ENCODE measurements at regions not wholly inside any gene's neighbourhood (a gene's known extent, or its start where the extent isn't known, plus 50 kb on each side); places are given as distances from the start of the nearest gene placed in this dataset.

- H3K4me3 ChIP-seq (ENCODE audit: low read depth in 1 of 3, low read length in 3 of 3): no peak overlapping the region
- H3K36me3 ChIP-seq (ENCODE audit: control insufficient read depth in 4 of 4, insufficient read depth in 3 of 4, low read depth in 1 of 4, low read length in 3 of 4): no peaks in the 10 kb centered on the region
- no peak for DNase-seq (ENCODE audit: low spot score)
- H3K27me3 ChIP-seq (ENCODE audit: control insufficient read depth in 4 of 4, insufficient read depth in 4 of 4, low read length in 3 of 4): no peaks in the 10 kb centered on the region
- H3K9ac ChIP-seq (ENCODE audit: low read depth in 1 of 2, low read length in 2 of 2): no peak overlapping the region
- no peak for TF ChIP-seq JUND (IDR thresholded peaks at IDR 0.05)
- no peak for TF ChIP-seq GABPA (IDR thresholded peaks at IDR 0.05 in 1 of 2, conservative IDR thresholded peaks at IDR 0.05 in 1 of 2)
- no peak for TF ChIP-seq CTCF (IDR thresholded peaks at IDR 0.05; ENCODE audit: low read depth, low read length, missing input control)
- no peak for TF ChIP-seq SP1 (IDR thresholded peaks at IDR 0.05)
- TF ChIP-seq RXRA (IDR thresholded peaks at IDR 0.05): no peak
- TF ChIP-seq RAD21 (IDR thresholded peaks at IDR 0.05): no peak
- TF ChIP-seq REST (IDR thresholded peaks at IDR 0.05): no peak
- no peak for TF ChIP-seq HNF4A (conservative IDR thresholded peaks at IDR 0.05)
- TF ChIP-seq HNF4G (IDR thresholded peaks at IDR 0.05): no peak
- no peak for TF ChIP-seq ATF3 (IDR thresholded peaks at IDR 0.05)
- TF ChIP-seq MAX (IDR thresholded peaks at IDR 0.05): no peak
- no peak for TF ChIP-seq TAF1 (conservative IDR thresholded peaks at IDR 0.05)
- H3K4me1 ChIP-seq (ENCODE audit: control insufficient read depth in 4 of 4, insufficient read depth in 4 of 4, low read length in 3 of 4): no peaks in the 10 kb centered on the region
- WGBS: 65% methylated on average over 3 of the region's 3 CpGs
- no peak overlapping the region for H3K27ac ChIP-seq (ENCODE audit: low read depth in 1 of 2, low read length in 2 of 2)
- no peaks in the 10 kb centered on the region for H3K9me3 ChIP-seq (ENCODE audit: control insufficient read depth in 4 of 4, low read length in 3 of 4)
These were observed 107.8 kb upstream of the MTNR1B start for GRCh38 chr11:92861634-92862033.

GRCh38 chr11:92865352-92865751 is 104.1 kb upstream of the MTNR1B start:
- no peak for DNase-seq (ENCODE audit: low spot score)
- peaks cover 0 to 5% (median 0%) of the 10 kb centered on the region in 4 donors for H3K27me3 ChIP-seq (ENCODE audit: control insufficient read depth in 4 of 4, insufficient read depth in 4 of 4, low read length in 3 of 4)
- H3K9ac ChIP-seq (ENCODE audit: low read depth in 1 of 2, low read length in 2 of 2): no peak overlapping the region
- TF ChIP-seq JUND (IDR thresholded peaks at IDR 0.05) (no peak), CTCF (IDR thresholded peaks at IDR 0.05; ENCODE audit: low read depth, low read length, missing input control) (no peak), FOXA1 (IDR thresholded peaks at IDR 0.05) (no peak), FOXA2 (IDR thresholded peaks at IDR 0.05) (no peak), ATF3 (IDR thresholded peaks at IDR 0.05) (no peak), TAF1 (conservative IDR thresholded peaks at IDR 0.05) (no peak), REST (IDR thresholded peaks at IDR 0.05) (no peak), YY1 (IDR thresholded peaks at IDR 0.05) (no peak), NR2F2 (IDR thresholded peaks at IDR 0.05) (no peak), HNF4G (IDR thresholded peaks at IDR 0.05) (no peak)
- 82% methylated on average over 2 of the region's 2 CpGs for WGBS
- no peak overlapping the region for H3K4me3 ChIP-seq (ENCODE audit: low read depth in 1 of 3, low read length in 3 of 3)
- no peaks in the 10 kb centered on the region for H3K36me3 ChIP-seq (ENCODE audit: control insufficient read depth in 4 of 4, insufficient read depth in 3 of 4, low read depth in 1 of 4, low read length in 3 of 4)
- no peaks in the 10 kb centered on the region for H3K4me1 ChIP-seq (ENCODE audit: control insufficient read depth in 4 of 4, insufficient read depth in 4 of 4, low read length in 3 of 4)
- H3K27ac ChIP-seq (ENCODE audit: low read depth in 1 of 2, low read length in 2 of 2): no peak overlapping the region
- H3K9me3 ChIP-seq (ENCODE audit: control insufficient read depth in 4 of 4, low read length in 3 of 4): no peaks in the 10 kb centered on the region

Data from liver (tissue), 8 donors.